Tibial artery (tissue), 4 donors: ENCODE measurements at regions not wholly inside any gene's neighbourhood (a gene's known extent, or its start where the extent isn't known, plus 50 kb on each side); places are given as distances from the start of the nearest gene placed in this dataset.

ENCODE experiments used
- DNase-seq, 2 donors: peaks; one replicate each; pipeline ENCODE4 v3.0.0-alpha.2; 2019
- H3K27ac ChIP-seq, 2 donors: fragments of 200-600 bp; sonication (generic) in 1 of 2; 1 replicate in 1 of 2; 2 replicates in 1 of 2; pipeline ENCODE4 v1.5.1; 2018 to 2019; ENCODE audit warnings: mild to moderate bottlenecking in 1 of 2
- H3K27me3 ChIP-seq, 2 donors: fragments of 200-600 bp; sonication (generic) in 1 of 2; one replicate each; pipeline versions ENCODE4 v1.5.1 to v1.6.0; 2016 to 2019
- H3K36me3 ChIP-seq, 3 donors: fragments of 200-600 bp; sonication (generic) in 2 of 3; one replicate each; pipeline ENCODE4 v1.5.1; 2016 to 2019; ENCODE audit warnings: mild to moderate bottlenecking in 2 of 3
- H3K4me1 ChIP-seq, 4 donors: fragments of 200-600 bp; sonication (generic) in 2 of 4; 1 replicate in 3 of 4; 2 replicates in 1 of 4; pipeline ENCODE4 v1.5.1; 2016 to 2019
- H3K4me3 ChIP-seq, 2 donors: fragments of 200-600 bp; sonication (generic) in 1 of 2; 1 replicate in 1 of 2; 2 replicates in 1 of 2; pipeline ENCODE4 v1.5.1; 2018 to 2019; ENCODE audit warnings: mild to moderate bottlenecking in 2 of 2
- H3K9me3 ChIP-seq, 3 donors: fragments of 200-600 bp; sonication (generic) in 1 of 3; one replicate each; pipeline ENCODE4 v1.5.1; 2016 to 2019
- CTCF ChIP-seq, 2 experiments: fragments of 200-600 bp in 1 of 2; fragments of 450-650 bp in 1 of 2; IDR thresholded peaks; one replicate each; pipeline ENCODE4 v1.5.1; 2017 to 2019; ENCODE audit warnings: antibody characterized with exemption in 2 of 2, mild to moderate bottlenecking in 1 of 2, moderate library complexity in 1 of 2
- intact Hi-C: fragments of 100-400 bp; cut with DNase I; formaldehyde crosslinking; loops from one replicate; pipeline ENCODE4 v1.15.0; 2023; ENCODE audit warnings: low total_unique reads

DNA sequence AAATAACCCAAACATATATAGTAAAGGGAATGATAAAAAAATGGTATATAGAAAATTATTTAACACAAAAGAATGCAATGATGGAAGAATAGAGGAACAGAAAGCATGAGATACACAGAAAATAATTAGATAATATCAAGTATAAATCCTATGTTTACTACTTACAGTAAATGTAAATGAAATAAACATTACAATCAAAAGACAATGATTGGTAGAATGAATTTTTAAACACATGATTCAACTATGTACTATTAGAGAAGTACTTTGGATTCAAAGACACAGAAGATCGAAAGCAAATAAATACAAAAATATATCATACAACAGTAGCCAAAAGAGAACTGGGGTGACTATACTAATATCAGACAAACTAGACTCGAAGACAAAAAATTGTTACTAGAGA lies 97.6 kb upstream of the PARD3B start:
- intact Hi-C loops: no loop called here
- Histone ChIP-seq H3K27me3 (no peaks in the 10 kb centered on the region), H3K27ac (no peak overlapping the region), H3K4me1 (peaks cover 0 to 11% (median 2%) of the 10 kb centered on the region in 4 donors), H3K9me3 (no peaks in the 10 kb centered on the region), H3K36me3 (no peaks in the 10 kb centered on the region), H3K4me3 (no peak overlapping the region)
- no peak for DNase-seq
- TF ChIP-seq CTCF (IDR thresholded peaks at IDR 0.05): no peak

DNA sequence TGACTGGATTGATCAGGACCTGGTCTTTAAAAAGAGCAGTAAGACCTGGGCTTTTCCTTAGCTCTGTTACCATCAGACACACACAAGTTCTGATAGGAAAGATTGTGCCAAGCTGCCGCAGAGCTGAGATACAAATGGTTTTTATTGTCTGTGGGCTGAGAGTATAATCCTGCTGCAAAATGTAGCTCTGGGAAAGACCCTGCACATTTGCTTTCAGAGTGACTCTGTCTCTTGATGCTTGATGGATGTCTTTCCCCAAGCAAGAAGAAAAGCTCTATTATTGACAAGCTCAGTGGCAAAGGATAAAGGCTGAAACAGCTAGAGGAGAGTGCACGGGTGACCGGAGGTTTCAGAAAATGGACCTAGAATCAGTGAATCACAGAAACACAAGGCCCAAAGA lies 95.3 kb upstream of the PARD3B start:
- no peak for DNase-seq
- Histone ChIP-seq H3K27ac (no peak overlapping the region), H3K4me1 (peaks cover 0 to 30% (median 12%) of the 10 kb centered on the region in 4 donors), H3K4me3 (no peak overlapping the region), H3K9me3 (no peaks in the 10 kb centered on the region), H3K36me3 (no peaks in the 10 kb centered on the region), H3K27me3 (no peaks in the 10 kb centered on the region)
- intact Hi-C loops: no loop called here
- no peak for TF ChIP-seq CTCF (IDR thresholded peaks at IDR 0.05)

DNA sequence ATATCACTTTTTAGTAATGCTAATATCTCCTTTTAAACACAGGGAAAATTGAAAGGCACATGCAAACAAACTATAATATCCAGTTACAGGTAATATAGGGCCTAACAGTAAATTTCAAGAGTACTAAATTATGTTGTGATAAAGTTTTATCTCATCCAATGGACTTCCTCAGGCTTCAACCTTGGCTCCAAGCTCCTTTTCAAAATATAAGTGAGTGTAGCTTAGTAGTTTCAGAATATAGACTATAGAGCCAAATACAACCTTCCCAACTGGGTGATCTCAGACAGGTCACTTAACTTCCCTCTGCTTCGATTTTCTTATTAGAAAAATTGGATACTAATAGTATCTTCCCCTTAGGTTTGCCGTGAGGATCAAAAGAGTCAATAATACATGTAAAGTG lies 93.5 kb upstream of the PARD3B start:
- no peak for DNase-seq
- peak overlapping the region; percentile 57 to 63 for H3K27ac ChIP-seq
- peaks cover 0 to 30% (median 12%) of the 10 kb centered on the region in 4 donors for H3K4me1 ChIP-seq
- no peak overlapping the region for H3K4me3 ChIP-seq
- no peaks in the 10 kb centered on the region for H3K9me3 ChIP-seq
- no peaks in the 10 kb centered on the region for H3K36me3 ChIP-seq
- no peak for TF ChIP-seq CTCF (IDR thresholded peaks at IDR 0.05)
- no peaks in the 10 kb centered on the region for H3K27me3 ChIP-seq
- intact Hi-C loops: no loop called here

DNA sequence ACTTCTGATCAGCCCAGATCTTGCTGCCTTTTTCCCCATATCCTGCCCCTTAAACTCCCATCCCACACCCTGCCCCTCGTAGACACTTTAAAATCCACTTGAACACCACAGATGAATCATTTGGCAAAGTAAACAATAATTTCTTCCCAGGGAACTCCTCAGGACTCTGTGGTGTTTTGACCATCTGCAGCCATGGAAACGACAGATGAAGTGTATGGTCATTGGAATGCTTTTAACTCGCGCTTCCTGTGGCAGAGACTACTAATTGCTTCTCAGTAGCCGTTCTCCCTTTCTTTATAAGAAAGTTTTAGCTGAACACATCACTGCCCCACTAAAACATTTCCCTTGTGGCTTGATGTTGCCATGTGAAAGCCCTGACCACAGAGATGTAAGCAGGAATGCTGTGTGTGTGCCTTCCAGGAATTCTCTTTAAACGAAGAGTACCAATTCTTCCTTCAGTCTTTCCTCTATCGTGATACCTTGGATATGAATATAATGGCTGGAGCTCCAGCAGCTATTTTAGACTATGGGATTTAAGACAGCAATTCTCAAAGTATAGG lies 92.7 kb upstream of the PARD3B start:
- intact Hi-C loops: no loop called here
- peak in 1 of 2 donors; percentile 39 for DNase-seq
- no peaks in the 10 kb centered on the region for H3K36me3 ChIP-seq
- H3K27me3 ChIP-seq: no peaks in the 10 kb centered on the region
- no peaks in the 10 kb centered on the region for H3K9me3 ChIP-seq
- H3K27ac ChIP-seq: peak overlapping the region; percentile 57 to 63
- no peak for TF ChIP-seq CTCF (IDR thresholded peaks at IDR 0.05)
- H3K4me3 ChIP-seq: peak overlapping the region in 1 of 2 donors; percentile 18
- peaks cover 0 to 30% (median 12%) of the 10 kb centered on the region in 4 donors for H3K4me1 ChIP-seq

GRCh38 chr2:204453730-204454167 lies 91.5 kb upstream of the PARD3B start:
- H3K27me3 ChIP-seq: no peaks in the 10 kb centered on the region
- no peaks in the 10 kb centered on the region for H3K9me3 ChIP-seq
- no peaks in the 10 kb centered on the region for H3K36me3 ChIP-seq
- peak overlapping the region; percentile 41 to 63 for H3K27ac ChIP-seq
- no peak for TF ChIP-seq CTCF (IDR thresholded peaks at IDR 0.05)
- intact Hi-C loops: no loop called here
- H3K4me3 ChIP-seq: peak overlapping the region in 1 of 2 donors; percentile 0
- peak; percentile 24 to 84 for DNase-seq
- peaks cover 0 to 30% (median 12%) of the 10 kb centered on the region in 4 donors for H3K4me1 ChIP-seq
